GM23338 (cell line): ENCODE measurements at regions not wholly inside any gene's neighbourhood (a gene's known extent, or its start where the extent isn't known, plus 50 kb on each side); places are given as distances from the start of the nearest gene placed in this dataset.

Experiments
- ATAC-seq: fragments of 200-7000 bp; cut with Tn5 transposase; 3 replicates; pipeline ENCODE4 v1.9.1; 2020
- DNase-seq: peaks from one replicate; pipeline ENCODE4 v3.0.0-alpha.2; 2015; ENCODE audit warnings: low spot score
- H2AFZ ChIP-seq: fragments of 200-600 bp; sonication (generic); 2 replicates; pipeline ENCODE4 v1.8.0; 2016; ENCODE audit warnings: antibody characterized with exemption, mild to moderate bottlenecking, moderate library complexity
- H3F3A ChIP-seq: fragments of 200-600 bp; sonication (generic); replicated peaks from 2 replicates; pipeline ENCODE4 v1.8.0; 2017; ENCODE audit warnings: antibody characterized with exemption, mixed run types, low read depth
- H3K27ac ChIP-seq: fragments of 200-600 bp; sonication (generic); 2 replicates; pipeline ENCODE4 v1.6.1; 2016; ENCODE audit warnings: low read depth
- H3K27me3 ChIP-seq: fragments of 200-600 bp; sonication (generic); 2 replicates; pipeline ENCODE4 v1.8.0; 2016; ENCODE audit warnings: mild to moderate bottlenecking, mixed run types, moderate library complexity; ENCODE audit not compliant: insufficient read depth
- H3K36me3 ChIP-seq: fragments of 200-600 bp; sonication (generic); 2 replicates; pipeline ENCODE4 v1.8.0; 2016; ENCODE audit warnings: mild to moderate bottlenecking; ENCODE audit not compliant: insufficient read depth
- H3K4me1 ChIP-seq: fragments of 200-600 bp; sonication (generic); 2 replicates; pipeline ENCODE4 v1.8.0; 2016; ENCODE audit warnings: mild to moderate bottlenecking, moderate library complexity; ENCODE audit not compliant: insufficient read depth
- H3K4me2 ChIP-seq: fragments of 200-600 bp; sonication (generic); 2 replicates; pipeline ENCODE4 v1.7.1; 2017; ENCODE audit warnings: mixed run types
- H3K4me3 ChIP-seq: fragments of 200-600 bp; sonication (generic); 2 replicates; pipeline ENCODE4 v1.6.1; 2016; ENCODE audit warnings: mixed run types
- H3K79me2 ChIP-seq: fragments of 200-600 bp; sonication (generic); replicated peaks from 2 replicates; pipeline ENCODE4 v1.8.0; 2017; ENCODE audit warnings: mild to moderate bottlenecking; ENCODE audit not compliant: insufficient read depth
- H3K9me2 ChIP-seq: fragments of 200-600 bp; sonication (generic); 2 replicates; pipeline ENCODE4 v1.8.0; 2017; ENCODE audit not compliant: insufficient read depth
- H4K20me1 ChIP-seq: fragments of 200-600 bp; sonication (generic); replicated peaks from 2 replicates; pipeline ENCODE4 v1.8.0; 2017; ENCODE audit warnings: mild to moderate bottlenecking; ENCODE audit not compliant: insufficient read depth
- H3K27ac Mint-ChIP-seq: 2 replicates; pipeline ENCODE4 v1.8.0; 2020; ENCODE audit warnings: inconsistent platforms, mild to moderate bottlenecking, moderate library complexity, mixed read lengths
- H3K27me3 Mint-ChIP-seq: 3 replicates; pipeline ENCODE4 v1.8.0; 2022; ENCODE audit warnings: low read depth, mild to moderate bottlenecking, moderate library complexity, mixed read lengths, inconsistent platforms; ENCODE audit not compliant: insufficient read depth, poor library complexity
- H3K36me3 Mint-ChIP-seq: 3 replicates; pipeline ENCODE4 v1.8.0; 2021; ENCODE audit warnings: low read depth, mild to moderate bottlenecking, inconsistent platforms, moderate library complexity, mixed read lengths
- H3K4me1 Mint-ChIP-seq: 3 replicates; pipeline ENCODE4 v1.8.0; 2020; ENCODE audit warnings: mild to moderate bottlenecking, inconsistent platforms, mixed read lengths
- H3K4me3 Mint-ChIP-seq: 3 replicates; pipeline ENCODE4 v1.8.0; 2021; ENCODE audit warnings: moderate library complexity, mild to moderate bottlenecking, inconsistent platforms, mixed read lengths
- H3K9me3 Mint-ChIP-seq: 3 replicates; pipeline ENCODE4 v1.8.0; 2020; ENCODE audit warnings: moderate library complexity, mild to moderate bottlenecking, inconsistent platforms, mixed read lengths
- CREB1 ChIP-seq: fragments of 250-450 bp; sonication (Bioruptor Pico); IDR thresholded peaks from 2 replicates; pipeline ENCODE4 v1.5.0; 2020; ENCODE audit warnings: low read depth, mild to moderate bottlenecking, moderate library complexity
- CTCF ChIP-seq, 2 experiments: fragments of 200-600 bp in 1 of 2; sonication (generic) in 1 of 2; conservative IDR thresholded peaks; 2 replicates each; pipeline versions ENCODE4 v1.5.1 to v1.6.1; 2016 to 2017; ENCODE audit warnings: antibody characterized with exemption in 2 of 2, low read depth in 2 of 2, mild to moderate bottlenecking in 2 of 2, moderate library complexity in 1 of 2
- JUNB ChIP-seq: IDR thresholded peaks from one replicate; pipeline ENCODE4 v1.6.1; 2016; ENCODE audit warnings: antibody characterized with exemption; ENCODE audit not compliant: unreplicated experiment
- NANOG ChIP-seq: IDR thresholded peaks from 2 replicates; pipeline ENCODE4 v1.6.1; 2016; ENCODE audit warnings: antibody characterized with exemption, borderline replicate concordance
- REST ChIP-seq: IDR thresholded peaks from one replicate; pipeline ENCODE4 v1.6.1; 2018; ENCODE audit warnings: antibody characterized with exemption; ENCODE audit not compliant: unreplicated experiment
- STAT1 ChIP-seq: IDR thresholded peaks from one replicate; pipeline ENCODE4 v1.6.1; 2016; ENCODE audit warnings: antibody characterized with exemption; ENCODE audit not compliant: unreplicated experiment
- ZNF114 ChIP-seq: fragments of 250-450 bp; sonication (Bioruptor Pico); IDR thresholded peaks from 2 replicates; pipeline ENCODE4 v1.5.0; 2020; ENCODE audit warnings: mild to moderate bottlenecking, moderate library complexity
- ZNF331 ChIP-seq: fragments of 250-450 bp; sonication (Bioruptor Pico); IDR thresholded peaks from 2 replicates; pipeline ENCODE4 v1.5.0; 2020; ENCODE audit warnings: low read depth, mild to moderate bottlenecking, moderate library complexity
- ZNF462 ChIP-seq: fragments of 250-450 bp; sonication (Bioruptor Pico); IDR thresholded peaks from 2 replicates; pipeline ENCODE4 v1.5.0; 2020; ENCODE audit warnings: mild to moderate bottlenecking, moderate library complexity
- TF ChIP-seq, protein P1 (sequence below): IDR thresholded peaks from 2 replicates; pipeline ENCODE4 v1.6.1; 2016; ENCODE audit warnings: antibody characterized with exemption

DNA sequence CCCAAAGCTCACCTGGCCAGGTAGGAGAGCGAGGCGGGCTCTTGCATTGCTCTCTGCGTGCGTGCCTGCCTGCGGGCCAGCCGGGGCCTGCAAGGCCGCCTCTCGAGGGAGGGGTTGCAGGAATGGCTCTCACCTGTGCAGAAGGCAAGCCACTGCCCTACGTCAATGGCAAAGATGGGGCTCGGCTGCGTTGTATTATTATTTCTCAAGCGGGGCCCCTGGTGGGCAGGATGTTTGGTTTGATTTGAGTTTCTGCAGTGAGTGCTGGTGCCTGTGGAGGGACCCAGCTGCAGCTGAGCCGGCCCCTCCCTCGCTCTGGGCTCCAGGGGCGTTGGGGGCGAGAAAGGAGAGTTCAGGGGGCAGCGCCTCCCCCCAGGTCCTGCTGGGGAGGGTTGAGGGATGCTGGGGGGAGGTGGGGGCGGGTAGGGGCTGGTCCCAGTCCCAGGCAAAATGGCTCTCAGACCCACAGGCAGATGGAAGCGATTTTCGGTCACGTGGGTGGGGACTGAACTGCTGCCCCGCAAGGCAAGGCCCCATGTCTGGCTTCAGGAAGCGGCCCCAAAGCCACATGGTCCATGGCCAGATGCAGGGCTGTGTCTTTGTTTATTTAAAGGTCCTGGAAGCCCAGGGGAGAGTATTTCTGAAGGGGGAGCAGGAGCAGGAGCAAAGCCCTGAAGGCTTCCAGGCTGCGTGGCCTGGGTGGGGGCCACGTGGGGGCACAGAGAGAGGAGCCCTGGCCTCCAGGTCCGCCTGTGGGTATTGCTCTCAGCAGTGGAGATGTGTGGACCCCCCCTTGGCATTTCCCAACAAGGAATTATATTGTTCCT, 338.8 kb downstream of the SEC14L1 start:
- TF ChIP-seq, protein P1, sequence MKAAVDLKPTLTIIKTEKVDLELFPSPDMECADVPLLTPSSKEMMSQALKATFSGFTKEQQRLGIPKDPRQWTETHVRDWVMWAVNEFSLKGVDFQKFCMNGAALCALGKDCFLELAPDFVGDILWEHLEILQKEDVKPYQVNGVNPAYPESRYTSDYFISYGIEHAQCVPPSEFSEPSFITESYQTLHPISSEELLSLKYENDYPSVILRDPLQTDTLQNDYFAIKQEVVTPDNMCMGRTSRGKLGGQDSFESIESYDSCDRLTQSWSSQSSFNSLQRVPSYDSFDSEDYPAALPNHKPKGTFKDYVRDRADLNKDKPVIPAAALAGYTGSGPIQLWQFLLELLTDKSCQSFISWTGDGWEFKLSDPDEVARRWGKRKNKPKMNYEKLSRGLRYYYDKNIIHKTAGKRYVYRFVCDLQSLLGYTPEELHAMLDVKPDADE = no peak
- TF ChIP-seq JUNB (no peak), CTCF (conservative IDR thresholded peaks at IDR 0.05; ENCODE audit: low read depth in 2 of 2) (no peak), STAT1 (no peak), NANOG (no peak), ZNF462 (CRISPR knock-in tag) (no peak), ZNF331 (CRISPR knock-in tag) (no peak), REST (no peak), CREB1 (CRISPR knock-in tag) (no peak), ZNF114 (CRISPR knock-in tag) (no peak)
- Histone ChIP-seq H3K9me2 (no peaks in the 10 kb centered on the region), H3K27ac (peak overlapping the region; percentile 80), H3K79me2 (peaks cover 84% of the 10 kb centered on the region), H4K20me1 (peaks cover 12% of the 10 kb centered on the region), H3K27me3 (no peaks in the 10 kb centered on the region), H2AFZ (no peak overlapping the region), H3K4me3 (no peak overlapping the region), H3K4me1 (peaks cover 42% of the 10 kb centered on the region), H3F3A (peaks cover 6% of the 10 kb centered on the region; the same call in 1 of the 2 replicates), H3K36me3 (no peaks in the 10 kb centered on the region), H3K4me2 (peak overlapping the region; percentile 43; the same call in 1 of the 2 replicates)
- DNase-seq (peak; percentile 59), ATAC-seq (peak; percentile 42)
- Mint-ChIP-seq H3K4me1 (peaks cover 52% of the 10 kb centered on the region), H3K4me3 (no peak overlapping the region), H3K36me3 (peaks cover 15% of the 10 kb centered on the region), H3K27ac (peak overlapping the region; percentile 82), H3K9me3 (no peaks in the 10 kb centered on the region), H3K27me3 (peaks cover 16% of the 10 kb centered on the region)
